HL-60 (cell line): ENCODE measurements at regions not wholly inside any gene's neighbourhood (a gene's known extent, or its start where the extent isn't known, plus 50 kb on each side); places are given as distances from the start of the nearest gene placed in this dataset.

Experiments
- CTCF ChIP-seq: IDR thresholded peaks from one replicate; pipeline ENCODE4 v1.5.1; 2011; ENCODE audit warnings: low read length, control low read depth, inconsistent platforms; ENCODE audit not compliant: insufficient read depth
- GABPA ChIP-seq: IDR thresholded peaks from 2 replicates; pipeline ENCODE4 v1.6.1; 2012; ENCODE audit warnings: low read depth
- POLR2AphosphoS5 ChIP-seq: IDR thresholded peaks from 2 replicates; pipeline ENCODE4 v1.6.1; 2012; ENCODE audit warnings: low read depth
- REST ChIP-seq: IDR thresholded peaks from 2 replicates; pipeline ENCODE4 v1.6.1; 2012; ENCODE audit warnings: low read depth; ENCODE audit not compliant: insufficient replicate concordance

DNA sequence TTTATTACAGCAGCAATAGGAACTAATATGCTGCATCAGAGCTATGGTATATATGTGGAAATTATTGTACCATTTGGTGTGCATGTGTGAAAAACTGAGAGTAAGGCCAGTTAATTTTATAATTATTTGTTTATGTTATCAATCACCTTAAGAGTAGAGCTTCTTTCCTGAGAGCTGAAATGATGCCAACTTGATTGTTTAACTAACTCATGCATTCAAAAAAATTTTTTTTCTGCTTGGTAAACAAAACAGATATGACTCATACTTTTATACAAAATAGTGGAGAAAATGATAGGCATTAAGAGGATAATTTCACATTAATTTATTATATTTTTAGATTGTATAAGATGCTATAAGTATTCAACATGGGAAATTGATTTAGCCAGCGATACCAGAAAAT lies 622.7 kb downstream of the RAPGEF2 start:
- TF ChIP-seq CTCF (no peak), REST (no peak), POLR2AphosphoS5 (no peak), GABPA (no peak)
